GM18861 (cell line): ENCODE measurements at regions not wholly inside any gene's neighbourhood (a gene's known extent, or its start where the extent isn't known, plus 50 kb on each side); places are given as distances from the start of the nearest gene placed in this dataset.

Experiments used
- ATAC-seq: cut with Tn5 transposase; IDR thresholded peaks from one replicate; pipeline ENCODE4 v1.9.1; 2021; ENCODE audit not compliant: unreplicated experiment

DNA sequence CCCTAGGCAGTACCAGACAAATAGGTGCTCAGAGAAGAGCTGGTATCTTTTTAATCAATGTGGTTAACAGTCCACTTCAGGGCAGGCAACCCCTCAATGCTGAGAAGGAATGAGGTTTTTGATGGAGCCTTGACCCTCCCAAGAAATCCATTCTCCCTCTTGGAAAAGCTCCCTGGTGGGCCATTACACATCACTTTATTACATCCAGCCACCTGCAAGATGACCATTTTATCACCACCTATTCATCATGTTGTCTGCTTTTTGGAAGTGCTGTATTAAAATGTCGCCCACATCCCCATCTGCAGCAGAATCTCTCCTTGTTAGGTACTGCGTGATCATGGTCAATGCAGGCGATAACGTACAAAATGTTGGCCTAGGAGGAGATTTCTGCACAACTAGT lies 614.7 kb upstream of the TMEM132C start:
- no peak for ATAC-seq

DNA sequence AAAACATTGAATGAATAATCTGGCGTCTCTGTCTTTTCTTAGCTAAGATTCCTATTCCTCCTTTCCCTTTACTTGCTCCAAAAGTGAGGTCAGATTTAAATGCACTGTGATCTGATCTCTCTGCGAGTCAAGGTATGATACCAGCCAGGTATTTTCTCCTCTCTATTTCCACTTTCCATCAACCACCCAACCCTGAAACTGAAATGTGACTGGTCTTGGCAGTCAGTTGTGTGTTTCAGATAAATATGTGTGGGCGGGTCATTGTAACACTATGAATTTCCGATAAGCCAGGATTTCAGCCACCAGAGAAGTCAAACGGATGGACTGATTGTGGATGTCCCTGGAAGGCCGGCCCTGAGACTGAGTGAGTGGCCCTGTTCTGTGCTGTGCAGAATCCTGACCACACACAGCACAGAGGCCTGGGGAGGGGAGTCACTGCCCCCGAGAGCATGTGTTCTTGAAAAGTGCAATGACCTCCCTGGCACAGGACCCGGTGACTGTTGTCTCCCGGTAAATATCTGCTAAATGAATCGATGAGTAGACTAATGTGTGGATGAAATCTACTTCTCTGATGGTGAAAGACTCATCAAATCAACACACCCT lies 612.5 kb upstream of the TMEM132C start:
- no peak for ATAC-seq

GRCh38 chr12:127655691-127656090 lies 611.3 kb upstream of the TMEM132C start:
- ATAC-seq: no peak

DNA sequence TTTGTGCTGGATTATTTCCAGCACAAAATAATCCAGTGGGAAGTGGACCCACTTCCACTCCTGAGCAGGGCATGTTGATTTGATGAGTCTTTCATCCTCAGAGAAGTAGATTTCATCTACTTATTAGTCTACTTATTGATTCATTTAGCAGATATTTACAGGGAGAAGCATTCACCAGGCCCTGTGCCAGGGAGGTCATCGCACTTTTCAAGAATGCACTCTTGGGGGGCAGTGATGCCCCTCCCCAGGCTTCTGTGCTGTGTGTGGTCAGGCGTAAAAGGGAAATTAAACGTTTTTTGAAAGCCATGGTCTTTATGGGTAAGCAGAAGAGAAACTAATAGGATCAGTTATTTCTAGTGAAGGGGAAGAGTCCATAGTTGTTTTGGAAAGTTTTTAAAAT lies 610.7 kb upstream of the TMEM132C start:
- ATAC-seq: no peak

DNA sequence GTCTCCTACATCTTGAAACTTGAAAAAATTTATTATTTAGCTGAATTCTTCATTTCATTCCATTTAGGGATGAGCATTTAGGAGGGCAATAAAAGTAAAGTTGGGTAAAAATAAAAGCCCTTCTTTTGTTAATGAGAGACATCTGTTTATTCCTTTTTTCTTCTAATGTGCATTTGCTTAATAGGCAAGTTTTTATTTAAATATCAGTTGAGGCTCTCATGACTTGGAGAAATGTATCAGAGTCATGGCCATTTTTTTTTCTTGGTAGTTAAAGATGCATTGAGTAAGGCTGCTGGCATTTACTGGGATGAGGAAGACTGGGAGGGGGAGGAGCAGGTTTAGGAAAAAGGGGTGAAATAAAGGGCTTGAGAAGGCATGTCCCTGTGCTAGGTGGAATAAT lies 609.9 kb upstream of the TMEM132C start:
- no peak for ATAC-seq

DNA sequence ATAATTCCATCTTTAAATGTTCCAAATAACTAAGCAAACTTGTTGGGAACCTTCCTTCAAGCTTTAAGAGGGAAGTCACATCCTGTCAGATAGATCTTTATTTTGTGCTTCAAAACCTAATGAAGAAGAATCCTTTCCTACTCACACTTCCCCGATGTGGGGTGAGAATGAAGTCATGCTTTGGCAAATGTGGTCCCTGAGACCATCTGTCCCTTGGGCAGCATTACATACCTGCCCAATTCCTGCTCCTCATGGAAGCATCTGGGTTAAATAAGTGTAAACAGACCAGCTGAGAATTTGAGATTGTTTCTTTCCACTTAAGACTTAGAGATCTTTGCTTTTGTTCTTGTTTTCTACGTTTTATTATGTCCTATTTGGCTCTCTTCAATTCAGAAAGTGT lies 606.0 kb upstream of the TMEM132C start:
- ATAC-seq: no peak

DNA sequence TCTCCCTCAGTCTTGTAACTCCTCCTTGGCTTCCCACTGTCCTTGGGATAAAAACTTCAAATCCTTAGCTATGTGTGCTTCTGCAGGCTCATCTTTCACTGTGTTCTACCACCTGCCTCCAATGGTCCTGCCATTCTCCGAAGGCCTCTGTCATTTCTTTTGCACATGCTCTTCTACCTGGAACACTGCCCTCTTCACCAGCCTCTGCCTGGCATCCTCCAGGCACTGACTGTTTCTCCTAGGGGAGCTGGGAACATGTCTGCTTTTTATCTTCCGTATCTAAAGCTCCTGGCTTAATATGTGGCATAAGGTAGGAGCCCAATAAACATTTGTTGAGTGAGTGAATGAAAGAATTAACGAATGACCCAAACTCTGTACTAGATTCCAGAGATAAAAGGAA lies 603.3 kb upstream of the TMEM132C start:
- ATAC-seq: no peak

- no peak for ATAC-seq
These were observed 602.1 kb upstream of the TMEM132C start for GRCh38 chr12:127664901-127665300.

DNA sequence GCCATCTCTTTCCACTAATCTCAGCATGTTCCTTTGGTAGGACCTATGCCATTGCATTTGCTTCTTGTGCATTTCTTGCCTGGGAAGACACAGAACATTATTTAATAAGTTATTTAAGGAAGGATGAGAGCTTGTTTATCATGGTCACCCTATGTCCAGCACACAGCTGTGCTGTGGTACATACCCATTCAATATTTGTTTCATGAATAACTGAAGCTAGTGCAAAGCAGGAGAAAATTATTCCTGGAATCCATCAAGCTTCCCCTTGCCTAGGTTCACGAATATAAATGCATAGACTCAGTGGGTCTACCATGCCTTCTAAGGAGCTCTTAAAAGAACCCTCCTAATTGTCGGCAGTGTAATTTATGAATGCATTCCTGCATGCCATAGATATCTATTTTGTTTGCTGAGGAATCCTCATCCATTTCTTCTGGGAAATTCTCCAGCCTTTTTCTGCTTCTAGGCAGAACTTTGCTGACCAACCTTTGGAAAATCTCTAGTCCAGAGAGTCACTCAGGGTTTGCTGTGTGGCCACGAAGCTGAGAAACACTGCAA lies 599.8 kb upstream of the TMEM132C start:
- ATAC-seq: no peak

DNA sequence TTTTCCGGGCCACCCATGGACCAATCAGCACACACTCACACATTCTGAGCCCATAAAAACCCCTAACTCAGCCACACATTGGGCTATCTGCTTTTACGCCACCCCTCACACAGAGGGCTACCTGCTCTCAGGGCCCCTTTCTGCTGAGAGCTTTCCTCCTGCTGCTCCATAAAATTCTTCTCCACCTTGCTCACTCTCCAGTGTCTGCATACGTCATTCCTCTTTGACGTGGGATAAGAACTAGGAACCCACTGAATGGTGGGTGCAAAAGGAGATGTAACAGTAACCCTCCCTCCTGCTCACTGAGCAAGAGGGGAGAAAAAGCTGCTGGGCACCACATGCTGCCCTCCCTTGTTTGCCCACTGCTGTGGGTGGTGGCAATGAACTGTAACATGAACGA lies 596.7 kb upstream of the TMEM132C start:
- ATAC-seq: no peak

GRCh38 chr12:127670796-127671195 lies 596.2 kb upstream of the TMEM132C start:
- no peak for ATAC-seq

GRCh38 chr12:127675936-127676335 lies 591.0 kb upstream of the TMEM132C start:
- no peak for ATAC-seq

GRCh38 chr12:127677537-127678131 lies 589.3 kb upstream of the TMEM132C start:
- no peak for ATAC-seq

- ATAC-seq: no peak
These were observed 588.0 kb upstream of the TMEM132C start for GRCh38 chr12:127678945-127679344.

DNA sequence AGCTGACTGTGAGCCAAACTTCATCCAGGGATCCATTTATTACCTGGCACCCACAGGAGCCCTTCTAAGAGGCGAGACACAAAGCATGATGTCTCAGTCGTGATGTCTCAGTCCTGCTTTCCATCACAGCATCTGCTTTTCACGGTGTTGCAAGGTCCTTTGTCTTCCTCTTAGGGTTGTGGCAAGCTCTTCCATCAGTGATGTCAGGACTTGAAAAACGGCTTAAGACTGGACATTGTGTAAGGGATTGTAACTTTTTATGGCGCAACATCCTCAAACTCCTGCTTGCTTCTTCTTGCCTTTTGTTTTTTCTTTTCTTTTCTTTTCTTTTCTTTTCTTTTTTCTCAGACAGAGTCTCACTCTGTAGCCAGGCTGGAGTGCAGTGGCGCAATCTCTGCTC lies 586.5 kb upstream of the TMEM132C start:
- ATAC-seq: no peak

DNA sequence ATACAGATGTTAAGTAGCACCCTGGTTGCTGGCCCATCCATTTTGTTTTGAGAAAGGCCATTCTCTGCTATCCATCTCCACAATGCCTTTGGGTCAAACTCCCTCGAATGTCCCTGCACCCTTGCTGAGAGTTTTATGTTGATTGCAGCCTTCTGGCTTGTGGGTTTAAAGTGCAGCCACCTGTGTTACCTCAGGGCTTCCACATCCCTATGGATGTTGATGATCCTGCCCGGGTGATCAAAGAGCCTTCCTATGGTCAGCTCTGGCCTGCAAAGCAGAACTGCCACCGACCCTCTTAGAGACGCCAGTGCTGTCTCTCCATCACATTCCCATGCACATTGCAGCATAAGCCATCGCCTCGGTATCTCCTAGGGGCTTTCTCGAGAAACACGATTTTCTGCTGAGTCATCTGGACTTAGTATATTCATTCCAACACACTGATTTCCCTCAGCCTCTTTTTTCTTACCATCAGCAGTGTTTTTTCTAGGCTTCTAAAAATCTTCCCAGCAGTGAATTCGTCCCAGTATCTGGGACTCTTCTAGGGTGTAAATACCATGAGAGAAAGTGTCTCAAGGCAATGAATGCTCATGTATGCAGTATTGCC lies 585.7 kb upstream of the TMEM132C start:
- ATAC-seq: no peak

GRCh38 chr12:127685491-127685890 lies 581.5 kb upstream of the TMEM132C start:
- ATAC-seq: no peak

DNA sequence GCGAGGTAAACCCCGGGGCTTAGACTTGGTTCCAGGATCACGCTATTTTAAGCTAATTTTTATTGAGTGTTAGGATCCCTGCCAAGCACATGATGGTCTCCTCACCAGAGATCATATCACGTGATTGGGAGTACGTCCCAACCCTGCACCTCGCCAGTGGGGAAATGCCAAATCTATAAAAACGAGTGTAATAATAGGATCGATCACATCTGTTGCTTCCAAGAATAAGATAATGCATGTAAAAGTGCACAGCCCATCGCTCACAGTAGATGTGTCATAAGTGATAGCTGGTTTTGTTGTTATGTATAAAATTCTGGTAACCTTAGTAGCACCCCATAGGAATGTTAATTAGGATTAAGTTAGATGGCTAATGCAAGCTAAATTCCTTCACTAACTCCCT lies 581.0 kb upstream of the TMEM132C start:
- no peak for ATAC-seq

- no peak for ATAC-seq
These were observed 579.8 kb upstream of the TMEM132C start for GRCh38 chr12:127687181-127687580.

DNA sequence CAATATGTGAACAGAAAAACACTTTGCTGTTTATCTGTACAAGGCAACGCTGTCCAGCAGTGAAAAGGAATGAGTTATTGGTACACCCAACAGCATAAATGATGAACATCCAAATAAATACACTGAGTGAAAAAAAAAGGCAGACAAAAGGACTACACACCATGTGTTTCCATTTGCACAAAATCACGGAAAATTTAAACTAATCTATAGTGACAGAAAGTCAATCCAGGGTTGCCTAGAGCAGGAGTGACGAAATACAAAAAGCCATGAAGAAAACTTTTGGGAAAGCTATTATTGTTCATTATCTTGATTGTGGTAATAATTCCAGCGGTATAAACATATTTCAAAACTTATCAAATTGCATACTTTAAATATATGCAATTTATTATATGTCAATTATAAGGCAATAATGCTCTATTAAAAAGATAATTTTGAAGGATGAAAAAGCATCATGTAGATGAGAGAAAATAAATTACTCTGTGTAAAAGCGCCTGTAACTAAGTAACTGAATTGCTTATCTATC lies 578.0 kb upstream of the TMEM132C start:
- ATAC-seq: no peak

DNA sequence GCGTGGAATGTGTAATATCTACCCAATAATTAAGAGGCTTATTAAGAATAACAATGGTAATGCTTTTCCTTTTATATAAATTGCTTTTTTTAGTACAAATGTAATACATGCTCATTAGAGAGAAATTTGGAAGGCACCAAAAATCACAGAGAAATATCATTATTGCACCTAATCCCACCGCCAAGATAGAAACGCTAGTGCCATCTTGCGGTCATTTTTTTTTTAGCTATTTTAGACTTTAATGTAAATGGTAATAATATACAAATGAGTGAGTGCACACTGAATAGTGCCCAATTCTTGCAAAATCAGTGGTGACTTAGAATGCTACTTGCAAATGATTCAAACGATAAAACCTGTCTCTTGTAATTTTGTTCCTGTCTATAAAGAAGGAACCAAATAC lies 576.8 kb upstream of the TMEM132C start:
- ATAC-seq: no peak

- no peak for ATAC-seq
These were observed 570.0 kb upstream of the TMEM132C start for GRCh38 chr12:127696963-127697362.
